Hepatic stellate cell (primary cell): ENCODE measurements at regions not wholly inside any gene's neighbourhood (a gene's known extent, or its start where the extent isn't known, plus 50 kb on each side); places are given as distances from the start of the nearest gene placed in this dataset.
A peak's percentile ranks its signal among the peaks of the same experiment; 100 is the strongest.

Experiments used
- DNase-seq: peaks from one replicate; pipeline ENCODE4 v3.0.0; 2011; ENCODE audit warnings: low spot score

DNA sequence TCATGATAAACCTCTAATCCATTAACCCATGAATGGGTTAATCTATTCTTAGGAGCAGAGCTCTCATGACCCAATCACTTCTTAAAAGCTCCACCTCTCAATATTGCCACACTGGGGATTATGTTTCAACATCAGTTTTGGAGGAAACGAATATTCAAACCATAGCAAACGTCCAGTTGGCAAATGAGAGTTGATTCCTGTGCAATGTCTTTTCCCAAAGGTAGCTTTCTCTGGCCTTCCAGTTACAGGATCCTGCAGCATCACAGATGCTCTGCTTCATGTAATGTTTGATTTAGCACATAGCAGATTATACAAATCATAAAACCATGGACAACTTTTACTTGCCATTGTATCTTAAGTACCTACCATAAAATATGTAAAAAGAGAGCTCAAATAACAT, 481.0 kb downstream of the TNS1 start:
- no peak for DNase-seq

DNA sequence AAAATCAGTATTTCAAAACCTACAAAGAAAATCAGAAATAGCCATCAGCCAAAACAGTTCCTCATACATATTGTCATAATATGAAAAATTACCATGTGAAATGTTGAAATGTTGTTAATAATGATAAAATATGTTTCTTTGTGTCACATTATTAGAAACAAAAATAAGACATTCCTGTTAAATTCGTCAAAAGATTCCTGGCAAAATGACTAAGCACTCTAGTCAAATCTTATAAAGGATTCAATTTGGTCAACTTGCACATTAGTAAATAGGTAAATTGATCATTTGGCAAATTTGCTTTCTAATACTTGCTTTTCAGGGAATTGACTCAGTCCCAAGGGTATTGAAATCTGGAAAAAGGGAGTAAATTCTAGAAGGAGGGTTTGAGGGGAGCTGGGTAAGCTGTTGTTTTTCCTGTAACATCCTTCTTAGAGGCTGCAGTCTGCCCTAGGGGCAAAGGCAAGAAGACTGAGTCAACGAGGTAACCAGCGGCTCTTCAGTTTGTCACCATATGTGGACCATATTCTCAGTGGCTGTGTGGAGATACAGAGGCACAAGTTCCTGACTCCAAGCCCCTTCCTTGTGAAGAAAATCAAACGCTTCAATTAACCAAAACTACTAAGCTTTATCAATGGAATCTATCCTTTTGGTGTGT, 482.3 kb downstream of the TNS1 start:
- peak; percentile 14 for DNase-seq

DNA sequence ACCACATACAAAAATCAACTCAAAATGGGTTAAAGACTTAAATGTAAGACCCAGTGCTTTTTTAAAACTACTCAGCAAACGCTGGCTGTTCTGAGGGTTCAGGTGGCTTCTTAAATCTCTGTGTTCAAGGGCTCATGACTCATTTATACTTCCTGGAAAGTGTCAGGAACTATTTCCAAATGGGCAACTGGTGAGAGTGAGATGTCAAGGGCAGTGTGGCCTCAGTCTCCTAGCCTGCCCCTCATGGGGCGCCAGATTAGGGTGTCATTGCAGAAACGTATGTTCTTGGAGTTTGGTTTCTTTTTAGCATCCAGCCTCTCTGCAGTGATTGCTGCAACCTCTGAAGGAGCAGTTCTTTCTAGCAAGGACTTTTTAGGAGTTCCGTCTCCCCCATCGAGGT, 485.4 kb downstream of the TNS1 start:
- DNase-seq = no peak

DNA sequence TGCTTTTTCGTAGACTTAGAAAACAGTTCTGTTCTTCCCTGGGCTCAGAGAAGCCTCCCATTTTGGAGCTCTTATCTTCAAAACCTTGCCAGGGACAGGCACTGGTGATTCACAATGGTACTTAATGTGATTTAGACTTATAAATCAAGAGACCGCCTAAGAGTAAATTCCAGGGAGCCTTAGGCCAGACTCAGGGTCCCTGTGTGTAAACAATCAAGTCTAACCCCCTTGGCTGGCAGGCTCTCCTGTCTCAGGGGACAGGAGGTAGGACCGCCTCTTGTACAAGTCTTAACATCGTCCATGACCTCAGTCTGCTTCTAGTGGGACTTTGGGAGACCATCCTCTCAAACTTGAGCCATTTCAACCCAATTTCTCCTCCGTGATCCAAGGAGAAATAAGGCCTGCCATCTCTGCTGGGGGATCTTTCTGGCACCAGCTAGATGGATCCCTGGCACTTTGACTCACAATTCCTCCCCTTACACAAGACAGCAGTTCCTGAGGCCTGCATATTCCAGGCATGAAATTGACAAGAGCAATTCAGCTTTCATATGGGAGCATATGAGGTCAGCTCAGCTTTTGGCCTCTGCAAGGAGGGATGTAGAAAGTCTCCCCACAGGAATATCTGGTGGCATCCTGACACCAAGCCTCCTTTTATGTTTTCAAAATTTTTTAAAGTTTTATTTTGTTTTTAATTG, 487.0 kb downstream of the TNS1 start:
- DNase-seq = no peak

DNA sequence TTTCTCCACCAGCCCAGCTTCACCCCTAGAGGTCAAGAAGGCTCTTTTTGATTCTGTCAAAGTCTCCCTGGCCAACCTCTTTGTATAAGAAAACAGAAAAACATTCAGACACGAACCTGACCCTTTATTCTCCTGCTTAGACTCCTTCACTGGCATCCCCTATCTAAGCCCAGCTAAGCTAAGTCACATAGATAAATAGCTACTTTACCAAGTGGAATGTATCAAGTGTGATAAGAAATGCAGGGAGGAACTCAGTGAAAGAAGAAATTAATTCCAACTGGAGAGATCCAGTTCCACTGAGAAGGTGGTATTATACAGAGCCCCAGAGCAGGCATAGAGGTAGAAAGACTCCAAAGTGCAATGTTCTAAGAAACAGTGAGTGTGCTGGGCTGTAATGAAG, 489.5 kb downstream of the TNS1 start:
- DNase-seq = no peak

DNA sequence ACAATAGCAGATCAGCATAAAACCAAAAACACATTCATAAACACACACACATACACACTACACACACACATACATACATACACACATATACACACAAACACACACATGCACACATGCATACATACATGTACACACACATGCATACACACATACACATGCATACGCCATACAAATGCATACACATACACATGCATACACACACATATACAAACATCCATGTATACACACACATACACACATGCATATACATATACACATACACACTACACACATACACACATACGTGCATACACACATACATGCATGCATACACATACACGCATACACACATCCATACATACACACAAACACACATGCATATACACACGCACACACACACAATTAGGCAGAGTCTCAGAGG, 490.1 kb downstream of the TNS1 start:
- DNase-seq = no peak

DNA sequence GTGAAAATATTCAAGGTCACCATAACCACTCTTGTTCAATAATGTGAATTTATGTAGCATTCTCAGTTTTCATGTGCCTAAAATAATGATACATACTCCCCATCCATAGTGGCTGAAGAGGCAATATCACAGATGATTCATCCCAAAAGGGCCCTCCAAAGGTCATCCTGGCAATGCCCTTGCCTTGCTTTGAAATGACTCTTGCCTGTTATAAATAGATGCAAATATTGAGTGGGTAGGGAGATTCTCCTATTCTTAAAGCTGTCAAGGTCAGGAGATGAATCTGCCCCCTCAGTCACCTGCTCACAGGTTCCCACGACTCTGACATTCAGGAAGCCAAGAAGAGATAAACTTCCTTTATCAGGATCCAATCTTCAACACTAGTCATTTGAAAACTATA, 490.5 kb downstream of the TNS1 start:
- no peak for DNase-seq

DNA sequence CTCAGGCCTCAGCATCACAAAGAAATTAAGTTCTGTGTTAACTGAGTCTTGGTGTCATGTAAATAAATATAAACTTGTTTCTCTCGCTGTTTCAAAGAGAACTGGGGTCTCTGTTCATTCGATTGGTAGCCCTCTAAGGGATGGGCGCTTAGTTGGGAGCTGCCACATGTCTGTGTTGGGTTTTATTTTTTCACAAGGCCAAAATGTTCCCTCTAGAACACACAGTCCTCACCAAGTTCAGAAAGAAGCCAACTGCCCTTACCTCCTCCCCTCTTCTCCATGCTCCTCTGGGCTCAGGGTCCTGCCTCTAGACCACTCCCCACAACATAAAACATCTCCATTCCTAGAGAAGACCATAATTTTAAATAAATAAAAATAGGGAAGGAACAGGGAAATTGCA, 490.9 kb downstream of the TNS1 start:
- no peak for DNase-seq

DNA sequence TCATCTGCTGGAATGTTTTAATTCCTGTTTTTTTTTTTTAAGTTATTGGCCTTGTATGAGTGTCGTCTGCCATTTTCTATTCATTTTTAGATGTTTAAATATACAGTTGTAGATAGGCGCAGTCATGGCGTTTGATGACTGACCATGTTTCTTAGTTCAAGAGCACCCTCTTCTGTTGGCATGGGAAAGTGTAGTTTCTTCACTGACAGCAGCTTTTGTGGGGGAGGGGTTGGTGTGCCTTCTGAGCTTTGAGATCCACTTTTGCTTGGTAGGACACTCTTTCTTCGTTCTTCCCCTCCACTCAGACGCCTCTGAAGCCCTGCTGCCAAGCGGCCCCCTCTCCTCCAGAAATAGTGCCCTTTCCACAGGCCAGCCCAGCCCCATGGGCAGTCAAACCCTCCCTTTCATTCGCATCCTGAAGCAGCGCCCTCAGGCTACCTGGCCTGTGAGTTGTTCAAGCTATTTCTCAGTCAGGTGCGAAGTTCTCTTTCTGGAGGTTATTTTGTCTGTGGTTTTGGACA, 492.0 kb downstream of the TNS1 start:
- peak; percentile 72 for DNase-seq

DNA sequence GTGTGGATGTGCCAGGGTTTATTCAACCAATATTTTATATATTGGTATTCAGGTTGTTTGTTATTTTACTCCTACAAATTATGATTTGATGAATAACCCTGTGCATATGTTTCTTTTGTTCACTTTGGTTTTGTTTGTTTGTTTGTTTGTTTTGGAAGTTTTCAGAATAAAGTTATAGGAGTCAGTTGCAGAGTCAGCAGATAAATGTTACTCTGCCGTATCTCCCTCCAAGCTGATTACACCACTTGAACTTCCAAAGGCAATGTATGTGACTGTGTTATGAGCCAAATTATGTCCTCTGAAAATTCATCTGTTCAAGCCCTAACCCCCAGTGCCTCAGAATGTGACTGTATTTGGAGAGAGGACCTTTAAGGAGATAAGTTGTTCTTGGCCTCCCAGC, 497.5 kb downstream of the TNS1 start:
- DNase-seq = no peak

DNA sequence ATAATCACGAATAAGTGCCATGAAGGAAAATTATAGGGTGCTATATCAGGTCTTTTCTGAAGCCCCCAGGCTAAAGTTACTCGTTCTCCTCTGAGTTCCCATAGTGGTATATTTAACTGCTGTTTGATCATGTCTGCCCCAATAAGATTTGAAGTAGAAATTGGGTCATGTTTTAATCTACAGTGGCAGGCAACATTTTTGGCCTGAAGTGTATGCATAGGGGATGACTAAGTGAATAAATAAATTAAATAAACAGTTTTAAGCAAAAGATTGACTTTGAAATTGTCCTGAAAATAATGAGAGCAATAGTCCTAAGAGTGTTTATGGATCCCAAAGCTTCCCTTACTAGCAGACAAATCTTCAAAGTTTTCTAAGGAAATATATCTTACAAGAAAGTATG, 500.9 kb downstream of the TNS1 start:
- DNase-seq = no peak

DNA sequence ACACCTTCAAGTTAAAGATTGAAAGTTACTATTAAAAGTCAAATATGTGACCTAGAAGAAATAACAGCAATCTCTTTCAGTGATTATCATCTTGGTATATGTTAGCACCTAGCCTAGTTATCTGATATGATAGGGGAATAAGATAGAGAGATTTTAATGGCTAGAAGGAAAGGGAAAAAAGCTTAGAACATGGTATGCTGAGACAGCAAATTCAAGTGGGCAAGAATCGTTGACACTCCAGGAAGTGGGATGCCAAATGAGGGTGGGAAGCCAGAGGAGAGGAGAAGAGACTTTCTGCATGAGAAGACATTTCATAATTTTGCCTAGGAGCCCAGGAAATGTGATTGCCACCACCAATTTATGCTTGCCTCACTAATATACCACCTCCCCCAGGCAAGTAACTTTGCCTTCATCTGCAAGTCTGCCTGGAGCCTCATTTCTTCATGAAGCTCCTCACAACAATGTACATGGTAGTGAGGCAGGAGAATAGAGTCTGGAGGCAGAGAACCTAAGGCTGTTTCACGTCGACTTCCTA, 504.9 kb downstream of the TNS1 start:
- no peak for DNase-seq

DNA sequence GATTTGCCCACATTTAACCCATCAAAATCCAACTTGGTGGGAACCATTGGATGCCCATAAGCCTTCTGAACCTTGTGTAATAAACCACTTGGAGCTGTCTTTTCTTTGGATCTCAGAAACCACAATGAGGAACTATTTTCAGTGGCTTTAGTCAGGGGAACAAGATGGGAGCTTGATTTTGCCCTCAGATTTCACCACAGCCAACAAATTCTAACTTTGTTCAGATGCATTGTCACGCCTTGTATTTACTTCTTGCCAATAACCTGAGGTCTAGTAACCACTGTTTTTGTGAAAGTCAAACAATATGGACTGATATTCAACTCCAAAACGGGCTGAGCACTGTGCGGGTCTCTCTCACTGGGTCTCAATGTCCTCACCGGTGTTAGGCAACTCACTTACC, 508.2 kb downstream of the TNS1 start:
- DNase-seq = no peak

DNA sequence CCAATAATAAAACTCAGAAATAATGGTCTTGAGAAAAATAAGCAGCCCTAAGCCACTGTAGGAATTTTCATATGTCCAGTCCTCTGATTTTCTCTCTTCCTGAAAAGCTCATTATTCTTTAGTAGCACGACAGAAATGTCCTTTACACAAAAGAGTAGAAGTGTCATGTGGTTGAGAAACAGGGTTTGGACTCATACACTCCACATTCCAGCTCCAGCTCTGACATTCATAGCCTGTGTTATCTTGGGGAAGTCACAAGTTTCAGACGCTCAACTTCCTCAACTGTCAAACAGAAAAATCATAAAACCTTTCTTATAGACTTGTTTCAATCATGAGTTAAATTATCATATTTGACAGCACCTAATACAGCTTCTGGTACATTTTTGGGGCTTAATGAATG, 511.5 kb downstream of the TNS1 start:
- DNase-seq = no peak

DNA sequence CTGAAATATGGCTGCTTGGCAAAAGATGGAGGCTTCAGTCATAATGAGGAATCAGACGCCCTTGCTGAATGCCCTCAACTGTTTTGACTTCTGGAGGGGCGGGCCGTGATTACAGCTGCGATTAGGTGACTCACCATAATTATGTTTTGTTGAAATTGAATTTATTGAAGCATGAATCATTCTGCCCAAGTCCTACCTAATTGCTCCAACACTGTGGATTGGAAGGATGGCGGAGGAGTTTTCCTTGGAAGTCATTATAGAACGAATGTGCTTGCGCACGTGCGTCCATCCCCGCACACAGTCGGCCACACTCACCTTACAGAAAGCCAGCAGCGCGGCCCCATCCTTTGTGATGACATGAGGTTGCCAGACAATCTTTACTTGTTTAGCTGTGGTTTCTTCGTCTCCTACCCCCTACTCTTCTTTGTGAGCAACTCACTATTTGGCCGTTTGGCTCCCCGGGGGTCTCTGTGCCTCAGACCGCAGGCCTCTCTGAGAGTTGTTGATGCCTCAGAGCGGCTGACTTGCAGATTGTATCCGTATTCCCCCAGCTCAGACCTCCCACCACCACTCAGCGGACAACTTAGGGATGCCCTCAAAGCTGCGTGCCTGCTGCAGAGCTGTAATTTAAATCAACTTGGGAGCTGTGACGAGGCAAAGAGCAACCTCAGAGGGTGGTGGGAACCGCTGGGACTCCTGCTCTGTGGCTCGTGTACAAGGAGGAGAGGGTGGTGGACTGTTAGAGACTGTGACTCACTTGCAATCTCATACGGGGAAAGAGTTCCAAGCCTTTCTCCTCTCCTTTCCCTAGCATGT, 513.4 kb downstream of the TNS1 start:
- DNase-seq = no peak

DNA sequence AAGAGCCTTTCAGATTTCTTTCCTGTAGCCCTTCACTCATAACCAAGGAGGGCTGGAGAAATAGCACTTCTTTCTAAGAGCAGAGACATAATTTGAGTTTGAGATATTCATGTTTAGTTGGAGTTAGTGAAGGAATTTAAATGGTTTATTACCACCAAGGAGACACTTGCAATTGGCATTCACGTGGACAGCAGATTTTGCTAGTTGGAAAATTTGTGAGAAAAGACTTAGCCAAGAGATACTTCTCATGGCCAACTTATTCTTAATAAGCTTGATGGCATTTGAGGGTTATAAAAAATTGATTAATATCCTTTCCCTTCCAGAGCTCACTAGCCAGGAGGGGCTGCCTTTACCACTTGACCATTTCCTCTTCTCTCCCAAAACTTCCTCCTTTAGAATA, 518.7 kb downstream of the TNS1 start:
- no peak for DNase-seq

DNA sequence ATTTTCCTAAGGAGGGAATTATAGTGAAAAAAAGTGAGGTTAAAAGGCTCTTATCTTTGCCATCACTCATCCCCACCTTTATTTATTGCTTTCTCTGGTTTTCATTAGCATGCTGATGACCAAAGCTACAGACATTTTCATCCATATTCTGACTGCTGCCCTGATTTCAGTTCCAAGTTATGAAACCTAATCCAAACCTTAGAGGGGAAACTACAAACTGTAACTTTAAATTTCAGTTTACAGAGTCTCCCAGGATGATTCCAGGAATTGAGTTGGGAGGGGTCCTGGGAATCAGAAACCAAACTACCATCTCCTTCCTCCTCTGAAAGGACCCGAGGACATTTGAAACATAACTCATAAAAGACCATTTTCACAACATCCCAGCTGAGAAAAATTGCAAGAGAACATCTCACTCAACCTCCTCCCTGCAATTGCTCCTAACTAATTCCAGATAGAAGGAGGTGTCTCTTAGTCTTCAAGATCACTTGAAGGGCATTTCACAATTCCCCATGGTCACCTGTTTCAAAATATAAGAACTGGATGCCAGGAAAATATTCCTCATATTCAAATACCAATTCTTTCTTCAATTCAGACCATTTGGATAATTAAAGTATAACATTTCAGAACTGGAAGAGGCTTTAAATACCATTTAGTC, 520.6 kb downstream of the TNS1 start:
- no peak for DNase-seq

DNA sequence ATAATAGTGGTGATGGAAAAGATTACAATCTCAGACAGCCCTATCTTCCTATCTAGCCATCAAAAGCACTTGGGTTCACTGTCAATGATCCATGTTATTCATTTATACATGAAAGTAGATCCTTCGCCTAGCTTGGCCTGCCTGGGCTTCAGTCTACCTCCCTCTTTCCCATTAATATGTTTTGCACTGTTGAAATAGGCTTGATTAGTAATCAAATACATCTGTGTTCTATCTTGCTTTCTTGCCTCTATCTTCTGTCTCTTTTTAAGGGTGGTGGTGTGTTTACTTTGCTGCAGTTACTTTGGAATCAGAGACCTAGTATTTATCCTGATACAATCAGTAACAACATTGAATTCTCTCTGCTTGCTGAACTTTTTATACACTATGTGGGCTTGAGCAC, 521.2 kb downstream of the TNS1 start:
- no peak for DNase-seq

DNA sequence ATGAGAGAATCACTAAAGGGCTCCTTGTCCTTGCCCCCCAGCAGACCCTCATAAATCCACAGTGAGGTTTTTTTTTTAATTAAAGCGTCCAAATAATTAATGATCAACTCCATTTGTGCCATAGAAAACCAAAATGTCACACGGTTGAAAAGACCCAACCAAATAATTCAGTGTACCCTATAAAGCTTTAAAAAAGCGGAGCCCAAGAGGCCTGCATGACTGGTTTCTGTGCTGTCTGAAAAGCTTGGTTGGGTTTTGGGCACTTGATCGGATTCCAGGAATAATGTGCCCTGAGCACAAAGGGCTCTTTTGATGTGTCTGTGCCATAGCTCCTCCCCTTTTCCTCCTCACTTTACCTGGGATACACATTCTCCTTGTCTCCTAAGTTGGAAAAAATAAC, 523.2 kb downstream of the TNS1 start:
- no peak for DNase-seq

DNA sequence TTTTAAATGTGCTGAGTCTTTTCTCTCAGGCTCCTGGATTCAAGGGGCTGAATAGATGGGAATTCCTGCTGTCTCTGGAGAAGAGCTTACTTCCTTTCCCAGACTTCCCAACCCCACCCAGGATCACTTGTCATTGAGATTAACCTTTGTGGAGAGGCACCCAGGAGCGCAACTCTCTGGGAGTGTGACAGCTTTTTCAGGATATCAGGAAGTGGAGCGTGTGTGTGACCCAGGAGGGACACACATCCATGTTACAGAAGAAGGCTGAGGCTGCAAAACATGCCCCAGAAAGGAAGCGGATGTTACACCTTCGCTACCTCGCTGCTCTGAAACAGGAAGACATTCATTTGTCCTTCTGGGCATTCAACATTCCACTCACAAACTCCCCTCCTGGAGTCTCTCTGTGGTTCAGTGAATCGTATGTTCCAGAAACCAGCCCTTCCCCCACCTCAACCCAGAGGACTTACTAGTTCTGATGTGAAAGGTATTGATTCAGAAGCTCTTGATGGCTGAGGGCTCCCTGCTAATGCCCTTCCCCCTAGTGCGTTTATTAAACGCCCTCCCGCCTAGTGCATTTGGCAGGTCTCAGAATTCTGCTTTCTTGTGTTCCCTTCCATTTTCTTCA, 523.9 kb downstream of the TNS1 start:
- DNase-seq = no peak

DNA sequence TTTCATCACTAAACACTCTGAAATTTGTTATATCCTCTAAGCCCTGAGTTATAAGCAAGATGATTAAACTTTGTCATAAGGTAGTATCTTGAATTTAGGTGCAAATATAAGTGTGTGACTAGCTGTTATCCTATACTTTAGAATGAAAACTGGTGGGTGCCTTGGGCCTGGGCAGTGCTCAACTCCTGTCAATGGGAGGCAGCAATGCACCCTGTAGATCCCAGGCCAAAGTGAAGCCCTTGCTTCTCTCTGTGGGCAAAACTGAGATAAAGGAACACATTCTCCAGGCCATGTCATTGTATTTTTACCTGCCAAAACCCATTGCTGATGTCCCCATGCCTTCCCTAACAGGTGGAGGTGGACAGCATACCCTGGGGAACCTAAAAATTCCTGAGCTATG, 525.2 kb downstream of the TNS1 start:
- DNase-seq = no peak

DNA sequence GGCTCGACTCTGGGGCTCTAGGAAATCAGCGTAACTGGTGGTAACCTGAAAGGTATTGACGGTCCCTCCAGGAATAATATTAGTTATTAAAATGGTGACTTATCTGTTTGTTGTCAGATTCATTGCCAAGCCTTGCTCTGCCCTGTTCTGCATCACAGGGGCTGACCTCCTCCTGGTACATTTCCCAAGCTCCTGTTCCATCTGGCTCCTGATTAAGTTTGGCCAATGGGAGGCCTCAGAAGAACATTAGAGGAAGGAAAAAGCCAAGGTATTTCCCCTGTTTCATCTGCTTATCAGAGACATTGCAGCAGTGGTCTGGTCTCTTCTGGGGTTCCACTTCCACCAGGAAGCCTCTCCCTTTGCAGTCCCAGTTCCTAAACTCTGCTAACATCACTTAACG, 527.0 kb downstream of the TNS1 start:
- DNase-seq = no peak
